Panc1 (cell line): ENCODE measurements at regions not wholly inside any gene's neighbourhood (a gene's known extent, or its start where the extent isn't known, plus 50 kb on each side); places are given as distances from the start of the nearest gene placed in this dataset.

ENCODE experiments used
- ATAC-seq: fragments of 200-7000 bp; cut with Tn5 transposase; 2 replicates; pipeline ENCODE4 v1.9.1; 2020; ENCODE audit warnings: mild to moderate bottlenecking, moderate library complexity
- BruUV-seq: library from RNA; stranded (reverse); fragments of 400-500 nt; replicated peaks from 2 replicates; lab custom pipeline; 2021; lab: Mats Ljungman, UMichigan
- CTCF ChIA-PET: fragments of 300-600 bp; sonication (Branson Sonifier 250); formaldehyde crosslinking; loops from one replicate; lab custom pipeline; 2022; ENCODE audit warnings: antibody characterized with exemption; lab: Charles Lee
- POLR2A ChIA-PET: fragments of 300-600 bp; sonication (Branson Sonifier 250); formaldehyde crosslinking; loops from one replicate; lab custom pipeline; 2022; ENCODE audit warnings: antibody characterized with exemption; lab: Charles Lee
- DNase-seq: peaks from one replicate; pipeline ENCODE4 v3.0.0-alpha.2; 2010; ENCODE audit warnings: low read depth, low spot score
- H3K27ac ChIP-seq: 2 replicates; pipeline ENCODE4 v1.5.1; 2011; ENCODE audit warnings: mild to moderate bottlenecking, low read length, inconsistent platforms
- H3K27me3 ChIP-seq: fragments of 200-500 bp; sonication (Bioruptor generic); 2 replicates; pipeline ENCODE4 v1.6.0; 2014; ENCODE audit warnings: low read length, inconsistent platforms; ENCODE audit not compliant: control insufficient read depth, insufficient read depth
- H3K36me3 ChIP-seq: fragments of 200-500 bp; sonication (Bioruptor generic); 2 replicates; pipeline ENCODE4 v1.5.1; 2014; ENCODE audit warnings: inconsistent platforms, mild to moderate bottlenecking, low read length, moderate library complexity; ENCODE audit not compliant: control insufficient read depth, insufficient read depth
- H3K4me1 ChIP-seq: 2 replicates; pipeline ENCODE4 v1.5.1; 2011; ENCODE audit warnings: inconsistent platforms, mild to moderate bottlenecking, low read length, moderate library complexity; ENCODE audit not compliant: control insufficient read depth, insufficient read depth
- H3K4me3 ChIP-seq, 2 experiments: 2 replicates each; pipeline ENCODE4 v1.5.1; 2011 to 2012; ENCODE audit warnings: low read depth in 2 of 2, low read length in 2 of 2, mild to moderate bottlenecking in 2 of 2, inconsistent platforms in 1 of 2, moderate library complexity in 1 of 2
- H3K9me3 ChIP-seq: fragments of 200-500 bp; sonication (Bioruptor generic); 2 replicates; pipeline ENCODE4 v1.5.1; 2014; ENCODE audit warnings: low read depth, mild to moderate bottlenecking, inconsistent platforms, low read length, moderate library complexity; ENCODE audit not compliant: control insufficient read depth, insufficient read depth
- POLR2AphosphoS5 ChIP-seq: IDR thresholded peaks from 2 replicates; pipeline ENCODE4 v1.6.1; 2012; ENCODE audit warnings: mild to moderate bottlenecking, low read depth, low read length, moderate library complexity
- SIN3A ChIP-seq: IDR thresholded peaks from 2 replicates; pipeline ENCODE4 v1.6.1; 2012; ENCODE audit warnings: low read depth, mild to moderate bottlenecking, low read length, moderate library complexity, borderline replicate concordance; ENCODE audit not compliant: insufficient read depth
- TCF7L2 ChIP-seq: IDR thresholded peaks from 2 replicates; pipeline ENCODE4 v1.6.1; 2011; ENCODE audit warnings: mild to moderate bottlenecking, low read depth, low read length, inconsistent platforms
- in situ Hi-C: cut with HindIII; loops from 2 replicates; pipeline ENCODE4 v1.10.0; 2016; ENCODE audit warnings: low sequenced_read_pairs, low pct_unique_long_range_greater_than_20kb
- intact Hi-C: fragments of 100-400 bp; cut with micrococcal nuclease; formaldehyde crosslinking; loops from one replicate; pipeline ENCODE4 v1.10.0; 2022; ENCODE audit not compliant: unreplicated experiment
- TF ChIP-seq, protein P1 (sequence below): fragments of 450-650 bp; IDR thresholded peaks from 2 replicates; pipeline ENCODE4 v1.5.1; 2017; ENCODE audit warnings: mild to moderate bottlenecking
- TF ChIP-seq, protein P2 (sequence below), 2 experiments: IDR thresholded peaks; 2 replicates each; pipeline ENCODE4 v1.6.1; 2011 to 2012; ENCODE audit warnings: low read depth in 2 of 2, control low read depth in 1 of 2, low read length in 1 of 2, mild to moderate bottlenecking in 1 of 2, moderate library complexity in 1 of 2; ENCODE audit not compliant: insufficient read depth in 1 of 2

DNA sequence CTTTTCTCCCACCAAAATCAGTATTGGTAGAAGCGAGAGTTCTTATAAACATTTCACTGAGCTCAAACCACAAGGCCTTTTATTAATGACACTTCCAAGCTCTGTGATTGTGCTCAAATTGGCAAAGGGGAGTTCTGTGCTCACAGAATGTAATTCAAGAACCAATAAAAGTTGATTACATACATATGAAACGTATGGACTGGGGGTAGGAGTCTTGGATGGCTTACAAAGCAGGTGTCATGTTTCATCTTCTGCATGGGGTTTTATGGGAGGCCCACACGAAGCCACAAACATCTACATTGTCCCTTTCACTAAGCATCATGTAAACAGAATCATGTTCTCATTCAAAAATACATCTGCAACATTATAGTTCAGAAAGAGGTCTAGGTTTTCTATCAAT lies 828.3 kb downstream of the VRK1 start:
- no peak for DNase-seq

DNA sequence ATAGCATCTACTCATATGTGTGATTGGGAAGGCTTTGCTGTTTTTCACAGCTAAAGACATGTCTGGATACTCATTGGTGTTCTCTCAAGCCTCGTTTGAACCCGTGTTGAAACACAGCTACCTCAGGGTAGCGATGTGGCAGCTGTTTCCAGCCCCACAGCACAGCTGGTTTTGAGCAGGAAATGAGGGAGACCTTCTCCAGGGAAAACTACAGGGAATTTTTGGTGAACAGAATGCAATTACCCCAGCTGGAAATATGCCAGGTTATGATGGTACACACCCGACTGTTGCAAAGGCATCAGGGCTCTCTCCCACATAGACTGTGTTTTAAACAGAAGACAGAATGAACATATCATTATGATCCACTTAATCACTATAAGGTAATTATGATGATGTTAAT lies 828.9 kb downstream of the VRK1 start:
- Histone ChIP-seq H3K27me3 (no peaks in the 10 kb centered on the region), H3K4me3 (no peak overlapping the region), H3K27ac (no peak overlapping the region), H3K4me1 (no peaks in the 10 kb centered on the region), H3K9me3 (no peaks in the 10 kb centered on the region), H3K36me3 (no peaks in the 10 kb centered on the region)
- POLR2A ChIA-PET = no interaction called here
- TF ChIP-seq POLR2AphosphoS5 = no peak
- TF ChIP-seq, protein P1, sequence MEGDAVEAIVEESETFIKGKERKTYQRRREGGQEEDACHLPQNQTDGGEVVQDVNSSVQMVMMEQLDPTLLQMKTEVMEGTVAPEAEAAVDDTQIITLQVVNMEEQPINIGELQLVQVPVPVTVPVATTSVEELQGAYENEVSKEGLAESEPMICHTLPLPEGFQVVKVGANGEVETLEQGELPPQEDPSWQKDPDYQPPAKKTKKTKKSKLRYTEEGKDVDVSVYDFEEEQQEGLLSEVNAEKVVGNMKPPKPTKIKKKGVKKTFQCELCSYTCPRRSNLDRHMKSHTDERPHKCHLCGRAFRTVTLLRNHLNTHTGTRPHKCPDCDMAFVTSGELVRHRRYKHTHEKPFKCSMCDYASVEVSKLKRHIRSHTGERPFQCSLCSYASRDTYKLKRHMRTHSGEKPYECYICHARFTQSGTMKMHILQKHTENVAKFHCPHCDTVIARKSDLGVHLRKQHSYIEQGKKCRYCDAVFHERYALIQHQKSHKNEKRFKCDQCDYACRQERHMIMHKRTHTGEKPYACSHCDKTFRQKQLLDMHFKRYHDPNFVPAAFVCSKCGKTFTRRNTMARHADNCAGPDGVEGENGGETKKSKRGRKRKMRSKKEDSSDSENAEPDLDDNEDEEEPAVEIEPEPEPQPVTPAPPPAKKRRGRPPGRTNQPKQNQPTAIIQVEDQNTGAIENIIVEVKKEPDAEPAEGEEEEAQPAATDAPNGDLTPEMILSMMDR = no peak
- no peak for TF ChIP-seq TCF7L2
- TF ChIP-seq, protein P2, sequence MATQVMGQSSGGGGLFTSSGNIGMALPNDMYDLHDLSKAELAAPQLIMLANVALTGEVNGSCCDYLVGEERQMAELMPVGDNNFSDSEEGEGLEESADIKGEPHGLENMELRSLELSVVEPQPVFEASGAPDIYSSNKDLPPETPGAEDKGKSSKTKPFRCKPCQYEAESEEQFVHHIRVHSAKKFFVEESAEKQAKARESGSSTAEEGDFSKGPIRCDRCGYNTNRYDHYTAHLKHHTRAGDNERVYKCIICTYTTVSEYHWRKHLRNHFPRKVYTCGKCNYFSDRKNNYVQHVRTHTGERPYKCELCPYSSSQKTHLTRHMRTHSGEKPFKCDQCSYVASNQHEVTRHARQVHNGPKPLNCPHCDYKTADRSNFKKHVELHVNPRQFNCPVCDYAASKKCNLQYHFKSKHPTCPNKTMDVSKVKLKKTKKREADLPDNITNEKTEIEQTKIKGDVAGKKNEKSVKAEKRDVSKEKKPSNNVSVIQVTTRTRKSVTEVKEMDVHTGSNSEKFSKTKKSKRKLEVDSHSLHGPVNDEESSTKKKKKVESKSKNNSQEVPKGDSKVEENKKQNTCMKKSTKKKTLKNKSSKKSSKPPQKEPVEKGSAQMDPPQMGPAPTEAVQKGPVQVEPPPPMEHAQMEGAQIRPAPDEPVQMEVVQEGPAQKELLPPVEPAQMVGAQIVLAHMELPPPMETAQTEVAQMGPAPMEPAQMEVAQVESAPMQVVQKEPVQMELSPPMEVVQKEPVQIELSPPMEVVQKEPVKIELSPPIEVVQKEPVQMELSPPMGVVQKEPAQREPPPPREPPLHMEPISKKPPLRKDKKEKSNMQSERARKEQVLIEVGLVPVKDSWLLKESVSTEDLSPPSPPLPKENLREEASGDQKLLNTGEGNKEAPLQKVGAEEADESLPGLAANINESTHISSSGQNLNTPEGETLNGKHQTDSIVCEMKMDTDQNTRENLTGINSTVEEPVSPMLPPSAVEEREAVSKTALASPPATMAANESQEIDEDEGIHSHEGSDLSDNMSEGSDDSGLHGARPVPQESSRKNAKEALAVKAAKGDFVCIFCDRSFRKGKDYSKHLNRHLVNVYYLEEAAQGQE (IDR thresholded peaks at IDR 0.05; ENCODE audit: insufficient read depth in 1 of 2, low read depth in 2 of 2, low read length in 1 of 2) = no peak
- TF ChIP-seq SIN3A = no peak
- CTCF ChIA-PET = no interaction called here
- intact Hi-C loops = no loop called here
- DNase-seq = no peak
- in situ Hi-C loops = no loop called here
- no TSS peak for BruUV-seq
- no peak for ATAC-seq

More for the DNA sequence above, 828.3 kb downstream of the VRK1 start:
- Histone ChIP-seq H3K36me3 (no peaks in the 10 kb centered on the region), H3K9me3 (no peaks in the 10 kb centered on the region), H3K27ac (no peak overlapping the region), H3K4me3 (no peak overlapping the region), H3K27me3 (no peaks in the 10 kb centered on the region), H3K4me1 (no peaks in the 10 kb centered on the region)
- no TSS peak for BruUV-seq
- intact Hi-C loops (no loop called here), in situ Hi-C loops (no loop called here)
- ChIA-PET CTCF (no interaction called here), POLR2A (no interaction called here)
- TF ChIP-seq SIN3A (no peak), POLR2AphosphoS5 (no peak), TCF7L2 (no peak)
- TF ChIP-seq, protein P1 = no peak
- TF ChIP-seq, protein P2 (IDR thresholded peaks at IDR 0.05; ENCODE audit: insufficient read depth in 1 of 2, low read depth in 2 of 2, low read length in 1 of 2) = no peak
- ATAC-seq = no peak
